Sigmoid colon (tissue), 4 donors: ENCODE measurements at regions not wholly inside any gene's neighbourhood (a gene's known extent, or its start where the extent isn't known, plus 50 kb on each side); places are given as distances from the start of the nearest gene placed in this dataset.

Source experiments
- EP300 ChIP-seq, 4 donors: sonication (generic); formaldehyde crosslinking; IDR thresholded peaks; one replicate each; pipeline ENCODE4 v1.6.1; 2017; ENCODE audit warnings: antibody characterized with exemption in 4 of 4
- POLR2A ChIP-seq, 2 donors: fragments of 450-650 bp; IDR thresholded peaks; one replicate each; pipeline ENCODE4 v1.6.1; 2016; ENCODE audit warnings: antibody characterized with exemption in 2 of 2, mild to moderate bottlenecking in 2 of 2, moderate library complexity in 2 of 2
- POLR2AphosphoS5 ChIP-seq, 4 donors: sonication (generic); formaldehyde crosslinking; IDR thresholded peaks; one replicate each; pipeline ENCODE4 v1.6.1; 2017; ENCODE audit warnings: antibody characterized with exemption in 4 of 4
- TF ChIP-seq, protein P1 (sequence below), 4 experiments: fragments of 450-650 bp in 3 of 4; fragments of 200-600 bp in 1 of 4; IDR thresholded peaks; one replicate each; pipeline ENCODE4 v1.5.1; 2016 to 2019; ENCODE audit warnings: antibody characterized with exemption in 4 of 4, mild to moderate bottlenecking in 3 of 4, moderate library complexity in 2 of 4

DNA sequence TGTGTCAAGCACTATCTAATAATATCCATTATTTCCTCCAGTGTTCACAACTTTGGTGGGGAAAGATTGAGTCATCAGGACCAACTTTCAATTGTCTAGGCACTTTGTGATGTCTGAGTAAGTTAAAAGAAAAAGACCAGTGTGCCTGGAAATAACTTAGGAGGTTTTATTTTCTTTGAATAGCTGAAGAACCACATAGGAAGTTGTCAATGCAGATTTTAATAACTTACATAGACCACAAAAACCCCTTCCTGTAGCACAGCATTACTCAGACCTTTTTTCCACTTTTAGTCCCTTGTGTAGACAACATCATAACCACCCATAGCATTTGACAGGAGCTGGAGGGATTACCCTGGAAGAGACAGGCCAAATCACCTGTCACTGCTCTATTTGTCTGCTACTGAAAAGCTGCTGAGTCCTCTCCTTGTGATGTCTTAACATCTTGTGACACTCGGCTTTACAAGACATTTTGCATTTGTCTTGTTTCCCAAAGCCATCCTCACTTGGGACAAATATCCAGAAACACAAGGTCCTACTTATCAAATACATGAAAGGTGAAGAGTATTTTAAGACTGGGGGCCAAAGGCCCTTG is 241.5 kb upstream of the PTER start:
- no peak for TF ChIP-seq POLR2AphosphoS5 (IDR thresholded peaks at IDR 0.05)
- TF ChIP-seq, protein P1, sequence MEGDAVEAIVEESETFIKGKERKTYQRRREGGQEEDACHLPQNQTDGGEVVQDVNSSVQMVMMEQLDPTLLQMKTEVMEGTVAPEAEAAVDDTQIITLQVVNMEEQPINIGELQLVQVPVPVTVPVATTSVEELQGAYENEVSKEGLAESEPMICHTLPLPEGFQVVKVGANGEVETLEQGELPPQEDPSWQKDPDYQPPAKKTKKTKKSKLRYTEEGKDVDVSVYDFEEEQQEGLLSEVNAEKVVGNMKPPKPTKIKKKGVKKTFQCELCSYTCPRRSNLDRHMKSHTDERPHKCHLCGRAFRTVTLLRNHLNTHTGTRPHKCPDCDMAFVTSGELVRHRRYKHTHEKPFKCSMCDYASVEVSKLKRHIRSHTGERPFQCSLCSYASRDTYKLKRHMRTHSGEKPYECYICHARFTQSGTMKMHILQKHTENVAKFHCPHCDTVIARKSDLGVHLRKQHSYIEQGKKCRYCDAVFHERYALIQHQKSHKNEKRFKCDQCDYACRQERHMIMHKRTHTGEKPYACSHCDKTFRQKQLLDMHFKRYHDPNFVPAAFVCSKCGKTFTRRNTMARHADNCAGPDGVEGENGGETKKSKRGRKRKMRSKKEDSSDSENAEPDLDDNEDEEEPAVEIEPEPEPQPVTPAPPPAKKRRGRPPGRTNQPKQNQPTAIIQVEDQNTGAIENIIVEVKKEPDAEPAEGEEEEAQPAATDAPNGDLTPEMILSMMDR (IDR thresholded peaks at IDR 0.05) = no peak
- no peak for TF ChIP-seq POLR2A (IDR thresholded peaks at IDR 0.05)
- TF ChIP-seq EP300 (IDR thresholded peaks at IDR 0.05) = no peak
